ENCODE measurements at regions not wholly inside any gene's neighbourhood (a gene's known extent, or its start where the extent isn't known, plus 50 kb on each side); places are given as distances from the start of the nearest gene placed in this dataset.

DNA sequence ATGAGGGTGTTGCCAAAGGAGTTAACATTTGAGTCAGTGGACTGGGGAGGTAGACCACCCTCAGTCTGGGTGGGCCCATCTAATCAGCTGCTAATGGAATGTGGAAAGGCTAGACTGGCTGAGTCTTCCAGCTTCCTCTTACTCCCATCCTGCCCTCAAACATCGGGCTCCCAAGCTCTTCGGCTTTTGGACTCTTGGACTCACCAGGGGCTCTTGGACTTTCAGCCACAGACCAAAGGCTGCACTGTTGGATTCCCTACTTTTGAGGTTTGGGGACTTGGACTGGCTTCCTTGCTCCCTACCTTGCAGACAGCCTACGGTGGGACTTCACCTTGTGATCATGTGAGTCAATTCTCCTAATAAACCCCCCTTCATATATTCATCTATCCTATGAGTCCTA is 276.6 kb upstream of the DIO3 start:
- no peaks in the 10 kb centered on the region for H3K9me3 ChIP-seq

DNA sequence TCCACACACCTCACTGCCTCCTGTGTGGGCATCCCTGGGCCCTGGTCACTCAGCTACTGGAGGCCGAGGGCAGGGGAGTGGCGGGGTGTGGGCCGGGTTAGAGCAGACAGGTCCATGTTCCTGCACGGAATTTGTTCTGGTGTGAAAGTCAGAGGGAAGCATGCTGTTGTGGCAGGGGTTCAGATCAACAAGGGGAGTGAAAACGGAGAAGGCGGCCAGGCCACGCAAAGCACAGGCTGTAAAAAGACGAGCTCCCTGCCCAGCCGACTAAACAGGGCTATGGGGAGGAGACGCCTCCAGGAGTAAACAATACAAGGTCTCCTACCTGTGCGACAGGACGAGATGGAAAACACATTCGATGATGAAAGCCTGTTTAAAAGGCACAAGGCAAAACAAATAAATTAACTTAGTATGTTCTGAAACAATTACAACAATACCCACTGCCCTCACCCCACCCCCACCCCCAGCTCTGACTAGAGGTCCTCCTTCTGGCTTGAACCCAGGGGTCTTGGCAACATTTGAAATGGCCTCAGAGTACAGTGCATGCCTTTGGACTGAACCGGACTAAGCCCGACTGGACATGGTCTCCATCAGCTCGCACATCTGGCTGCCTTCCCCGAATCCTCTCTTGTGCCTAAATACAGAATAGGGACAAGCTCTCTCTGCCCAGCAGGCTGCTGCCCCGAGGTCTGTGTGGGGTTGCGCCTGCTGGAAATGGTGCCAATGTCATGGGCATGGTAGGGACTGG is 274.9 kb upstream of the DIO3 start:
- no peaks in the 10 kb centered on the region for H3K4me1 ChIP-seq
- no peak overlapping the region for H3K4me3 ChIP-seq (ENCODE audit: low read depth, low read length)

More for the DNA sequence above, 276.6 kb upstream of the DIO3 start:
- no peaks in the 10 kb centered on the region for H3K4me1 ChIP-seq
- H3K27me3 ChIP-seq: no peaks in the 10 kb centered on the region; the same call in 1 of the 2 replicates
- H3K4me3 ChIP-seq (ENCODE audit: low read depth, low read length): no peak overlapping the region
- TF ChIP-seq, protein P1, sequence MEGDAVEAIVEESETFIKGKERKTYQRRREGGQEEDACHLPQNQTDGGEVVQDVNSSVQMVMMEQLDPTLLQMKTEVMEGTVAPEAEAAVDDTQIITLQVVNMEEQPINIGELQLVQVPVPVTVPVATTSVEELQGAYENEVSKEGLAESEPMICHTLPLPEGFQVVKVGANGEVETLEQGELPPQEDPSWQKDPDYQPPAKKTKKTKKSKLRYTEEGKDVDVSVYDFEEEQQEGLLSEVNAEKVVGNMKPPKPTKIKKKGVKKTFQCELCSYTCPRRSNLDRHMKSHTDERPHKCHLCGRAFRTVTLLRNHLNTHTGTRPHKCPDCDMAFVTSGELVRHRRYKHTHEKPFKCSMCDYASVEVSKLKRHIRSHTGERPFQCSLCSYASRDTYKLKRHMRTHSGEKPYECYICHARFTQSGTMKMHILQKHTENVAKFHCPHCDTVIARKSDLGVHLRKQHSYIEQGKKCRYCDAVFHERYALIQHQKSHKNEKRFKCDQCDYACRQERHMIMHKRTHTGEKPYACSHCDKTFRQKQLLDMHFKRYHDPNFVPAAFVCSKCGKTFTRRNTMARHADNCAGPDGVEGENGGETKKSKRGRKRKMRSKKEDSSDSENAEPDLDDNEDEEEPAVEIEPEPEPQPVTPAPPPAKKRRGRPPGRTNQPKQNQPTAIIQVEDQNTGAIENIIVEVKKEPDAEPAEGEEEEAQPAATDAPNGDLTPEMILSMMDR (IDR thresholded peaks at IDR 0.05; ENCODE audit: low read depth, low read length): no peak
- H3K36me3 ChIP-seq: no peaks in the 10 kb centered on the region
- no peak for DNase-seq

DNA sequence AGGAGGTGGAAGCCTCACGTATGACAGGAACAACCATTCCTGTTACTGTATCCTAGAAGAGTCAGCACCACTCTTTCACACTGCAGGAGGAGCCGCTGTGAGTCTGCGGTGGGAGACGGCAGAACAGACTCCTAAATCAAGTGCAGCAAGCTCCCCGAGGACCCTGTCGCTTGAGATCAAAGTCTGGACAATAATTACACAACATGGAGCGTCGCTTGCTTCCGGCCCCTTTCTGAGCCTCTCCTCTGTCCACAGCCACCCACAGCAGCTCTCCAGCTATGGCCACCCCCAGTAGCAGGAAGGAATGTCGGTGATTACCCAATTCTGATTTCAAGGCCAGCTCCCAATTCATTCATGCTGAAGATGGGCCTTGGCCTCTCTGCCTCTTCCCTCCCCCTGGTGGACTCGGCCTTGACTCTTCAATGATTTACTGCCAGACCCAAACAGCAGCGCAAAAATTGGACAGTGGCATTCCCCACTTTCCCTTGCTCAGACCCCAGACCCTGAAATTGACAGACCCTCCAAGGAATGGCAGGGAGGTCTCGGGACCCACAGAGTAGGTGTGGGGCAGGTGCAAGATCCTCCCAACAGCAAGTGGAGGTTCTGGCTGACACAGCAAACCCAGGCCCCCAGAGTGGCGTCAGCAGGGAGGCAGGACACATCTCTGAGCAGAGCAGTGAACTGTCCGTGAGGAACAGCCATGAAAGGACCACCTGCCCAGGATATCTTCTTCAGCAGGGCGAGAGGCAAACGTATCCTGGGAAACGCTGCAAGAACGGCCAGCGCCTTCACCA is 272.7 kb upstream of the DIO3 start:
- TF ChIP-seq, protein P1 (IDR thresholded peaks at IDR 0.05; ENCODE audit: low read depth, low read length): no peak
- H3K4me3 ChIP-seq (ENCODE audit: low read depth, low read length): no peak overlapping the region
- no peak for DNase-seq
- no peaks in the 10 kb centered on the region for H3K36me3 ChIP-seq
- no peaks in the 10 kb centered on the region for H3K4me1 ChIP-seq
- no peaks in the 10 kb centered on the region; the same call in 1 of the 2 replicates for H3K27me3 ChIP-seq
- no peaks in the 10 kb centered on the region for H3K9me3 ChIP-seq

More for the DNA sequence above, 274.9 kb upstream of the DIO3 start:
- TF ChIP-seq, protein P1 (IDR thresholded peaks at IDR 0.05; ENCODE audit: low read depth, low read length): no peak
- DNase-seq: no peak
- Histone ChIP-seq H3K36me3 (no peaks in the 10 kb centered on the region), H3K27me3 (no peaks in the 10 kb centered on the region; the same call in 1 of the 2 replicates), H3K9me3 (no peaks in the 10 kb centered on the region)

DNA sequence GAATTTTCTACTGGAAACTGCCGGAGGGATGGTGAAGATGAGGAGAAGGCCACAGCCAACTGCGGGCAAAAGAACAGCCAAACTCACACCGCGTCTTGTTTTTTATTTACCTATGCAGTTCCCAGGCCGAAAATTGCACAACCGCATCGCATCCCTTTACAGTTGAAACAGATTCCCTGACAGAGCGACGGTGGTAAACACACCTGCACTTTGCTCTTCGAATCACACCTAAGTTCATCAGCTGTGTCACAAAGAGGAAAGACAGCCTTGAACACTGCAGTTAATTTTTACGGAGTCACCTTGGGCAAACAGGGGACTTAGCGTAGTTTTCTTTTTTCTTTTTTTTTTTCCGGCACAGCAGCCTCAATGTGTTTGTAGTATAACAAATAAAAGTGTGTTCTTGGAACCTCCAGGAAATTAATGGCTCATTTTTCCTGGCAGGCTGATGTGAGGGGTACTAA is 272.0 kb upstream of the DIO3 start:
- no peaks in the 10 kb centered on the region; the same call in 1 of the 2 replicates for H3K27me3 ChIP-seq
- TF ChIP-seq, protein P1 (IDR thresholded peaks at IDR 0.05; ENCODE audit: low read depth, low read length): no peak
- H3K36me3 ChIP-seq: no peaks in the 10 kb centered on the region
- H3K4me3 ChIP-seq (ENCODE audit: low read depth, low read length): no peak overlapping the region
- H3K4me1 ChIP-seq: no peaks in the 10 kb centered on the region
- no peak for DNase-seq
- H3K9me3 ChIP-seq: no peaks in the 10 kb centered on the region

DNA sequence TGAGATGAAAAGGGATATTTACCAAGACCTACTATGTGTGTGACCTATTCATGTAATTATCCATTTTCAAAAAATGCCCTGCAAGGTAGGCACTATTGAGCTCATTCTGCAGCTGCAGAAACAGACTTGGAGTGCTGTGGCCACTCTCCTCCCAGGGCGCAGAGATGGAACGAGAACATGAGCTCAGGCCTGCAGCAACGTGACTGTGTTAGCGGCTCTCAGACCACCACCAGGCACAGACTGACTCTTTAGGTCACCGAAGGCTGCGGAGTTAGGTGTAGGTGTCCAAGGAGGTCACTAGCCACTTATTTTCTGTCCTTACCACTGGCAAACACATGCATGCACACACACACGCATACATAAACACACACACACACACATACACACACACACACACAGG is 271.4 kb upstream of the DIO3 start:
- Histone ChIP-seq H3K27me3 (no peaks in the 10 kb centered on the region; the same call in 1 of the 2 replicates), H3K36me3 (no peaks in the 10 kb centered on the region), H3K9me3 (no peaks in the 10 kb centered on the region), H3K4me1 (no peaks in the 10 kb centered on the region), H3K4me3 (ENCODE audit: low read depth, low read length) (no peak overlapping the region)
- DNase-seq: no peak
- TF ChIP-seq, protein P1 (IDR thresholded peaks at IDR 0.05; ENCODE audit: low read depth, low read length): no peak

Measured in BE2C (cell line).